ENCODE measurements at regions not wholly inside any gene's neighbourhood (a gene's known extent, or its start where the extent isn't known, plus 50 kb on each side); places are given as distances from the start of the nearest gene placed in this dataset.

DNA sequence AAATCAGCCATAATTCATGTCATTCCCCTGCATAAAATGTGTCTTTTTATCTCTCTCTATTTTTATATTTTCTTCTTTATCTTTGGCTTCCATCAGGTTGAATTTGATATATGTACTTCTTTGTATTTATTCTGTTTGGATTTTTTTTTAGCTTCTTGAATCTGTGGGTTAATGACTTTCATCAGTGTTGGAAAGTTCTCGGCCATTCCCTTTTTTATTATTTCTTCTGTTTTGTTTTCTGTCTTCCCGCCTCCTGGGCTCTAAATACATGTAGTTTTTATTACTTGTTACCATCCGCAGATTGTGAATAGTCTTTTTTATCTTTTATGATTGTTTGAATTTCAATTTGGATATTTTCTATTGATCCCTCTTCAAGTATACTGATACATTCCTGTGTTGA, 637.5 kb downstream of the NPHP4 start:
- CTCF ChIA-PET = no interaction called here
- Histone ChIP-seq H3K27ac (ENCODE audit: low read depth, low read length) (no peak overlapping the region), H3K36me3 (ENCODE audit: insufficient read depth, low read length) (no peaks in the 10 kb centered on the region), H3K4me1 (ENCODE audit: insufficient read depth, low read length) (no peaks in the 10 kb centered on the region), H3K4me3 (ENCODE audit: low read length) (no peak overlapping the region), H3K9me3 (ENCODE audit: low read length) (no peaks in the 10 kb centered on the region), H3K27me3 (ENCODE audit: insufficient read depth, low read length, poor library complexity, severe bottlenecking) (no peaks in the 10 kb centered on the region)
- POLR2A ChIA-PET = no interaction called here
- H3K4me1 Mint-ChIP-seq = peaks cover 5 to 8% (median 6%) of the 10 kb centered on the region in 3 donors
- H3K27ac Mint-ChIP-seq = peak overlapping the region in 1 of 8 donors; percentile 10
- no peak for DNase-seq
- H3K9me3 Mint-ChIP-seq = peaks cover 13 to 27% (median 26%) of the 10 kb centered on the region in 5 donors
- no peak overlapping the region for H3K4me3 Mint-ChIP-seq
- H3K27me3 Mint-ChIP-seq = peaks cover 6 to 24% of the 10 kb centered on the region in 2 donors
- peaks cover 2 to 22% (median 3%) of the 10 kb centered on the region in 3 donors for H3K36me3 Mint-ChIP-seq

DNA sequence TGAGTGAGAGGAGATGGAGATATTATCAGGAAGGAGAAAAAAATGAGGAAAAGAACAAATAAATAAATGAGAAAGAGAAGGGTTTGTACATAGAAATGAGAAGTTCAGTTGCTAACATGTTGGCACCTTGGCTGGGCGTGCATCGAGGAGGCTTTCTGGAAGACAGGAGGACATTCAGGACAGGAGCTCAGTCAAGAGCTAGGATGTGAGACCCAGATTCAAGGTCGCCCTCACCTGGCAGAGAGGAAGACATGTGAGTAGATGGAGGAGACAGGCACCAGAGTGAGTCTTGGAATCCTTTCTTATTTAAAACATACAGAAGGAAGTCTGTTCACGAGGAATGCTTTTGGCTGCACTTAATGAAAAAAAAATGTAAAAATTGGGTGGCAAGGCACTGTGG, 640.9 kb downstream of the NPHP4 start:
- no peaks in the 10 kb centered on the region for H3K9me3 ChIP-seq (ENCODE audit: low read length)
- H3K4me3 ChIP-seq (ENCODE audit: low read length) = no peak overlapping the region
- Mint-ChIP-seq H3K27ac (no peak overlapping the region), H3K4me3 (no peak overlapping the region), H3K36me3 (peaks cover 2 to 15% (median 3%) of the 10 kb centered on the region in 3 donors), H3K4me1 (peaks cover 15 to 19% (median 18%) of the 10 kb centered on the region in 3 donors), H3K27me3 (peaks cover 4 to 10% of the 10 kb centered on the region in 2 donors), H3K9me3 (peaks cover 4 to 11% (median 6%) of the 10 kb centered on the region in 5 donors)
- H3K27ac ChIP-seq (ENCODE audit: low read depth, low read length) = no peak overlapping the region
- ChIA-PET POLR2A (no interaction called here), CTCF (no interaction called here)
- no peak for DNase-seq
- H3K27me3 ChIP-seq (ENCODE audit: insufficient read depth, low read length, poor library complexity, severe bottlenecking) = no peaks in the 10 kb centered on the region
- H3K36me3 ChIP-seq (ENCODE audit: insufficient read depth, low read length) = no peaks in the 10 kb centered on the region
- no peaks in the 10 kb centered on the region for H3K4me1 ChIP-seq (ENCODE audit: insufficient read depth, low read length)

DNA sequence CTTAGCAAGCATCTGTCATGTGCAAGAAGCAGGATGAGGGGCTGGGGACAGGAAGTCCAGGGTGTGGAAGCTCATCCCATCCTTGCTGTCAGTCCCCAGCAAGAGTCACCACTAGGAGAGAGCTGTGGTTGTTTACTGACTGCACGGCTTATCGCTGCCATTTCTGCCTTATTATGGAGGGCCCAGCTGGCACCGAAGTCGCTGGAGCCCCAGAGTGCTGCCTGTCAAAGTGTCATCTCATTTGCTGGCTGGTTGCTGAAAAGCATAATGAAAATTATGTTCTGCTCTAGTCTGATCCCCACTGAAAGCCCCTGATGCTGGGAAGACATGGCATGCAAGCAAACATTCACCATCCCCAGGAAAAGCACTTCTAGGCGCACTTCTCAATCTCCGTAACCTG, 642.7 kb downstream of the NPHP4 start:
- DNase-seq = no peak
- POLR2A ChIA-PET = no interaction called here
- CTCF ChIA-PET = no interaction called here

DNA sequence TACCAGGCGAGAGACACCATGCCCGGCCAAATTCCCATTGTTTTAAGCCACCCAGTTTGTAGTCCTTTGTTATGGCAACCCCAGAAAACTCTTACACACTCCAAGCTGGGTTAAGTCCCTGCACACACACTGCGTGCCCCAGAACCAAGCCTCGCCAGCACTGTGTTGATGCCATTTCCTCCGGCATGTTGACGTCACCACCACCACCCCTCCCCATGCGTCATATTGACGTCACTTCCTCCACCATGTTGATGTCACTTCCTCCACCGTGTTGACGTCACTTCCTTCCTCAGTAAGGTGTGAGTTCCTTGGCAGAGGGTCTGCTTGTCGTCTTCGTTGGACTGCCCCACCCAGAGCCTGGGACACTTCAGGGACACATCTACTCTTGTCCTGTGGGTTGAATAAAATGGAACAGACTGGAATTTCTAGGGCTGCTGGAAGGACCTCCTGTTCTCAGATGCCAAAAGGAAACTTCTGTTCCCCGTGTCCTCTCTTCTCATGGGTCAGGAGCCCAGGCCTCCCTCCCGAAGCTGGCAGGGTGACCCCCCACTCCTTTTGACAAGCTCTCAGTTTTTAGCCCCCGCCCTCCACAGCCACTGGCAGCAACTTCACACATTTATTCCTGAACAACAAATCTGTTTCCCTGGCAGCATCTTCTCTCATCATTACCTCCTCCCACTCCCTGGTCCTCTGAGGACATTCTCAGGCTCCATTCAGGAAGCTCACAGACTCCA, 643.3 kb downstream of the NPHP4 start:
- no peaks in the 10 kb centered on the region for H3K4me1 ChIP-seq (ENCODE audit: insufficient read depth, low read length)
- Mint-ChIP-seq H3K27me3 (no peaks in the 10 kb centered on the region), H3K4me1 (peaks cover 15 to 19% (median 18%) of the 10 kb centered on the region in 3 donors), H3K4me3 (no peak overlapping the region), H3K36me3 (peaks cover 0 to 5% (median 0%) of the 10 kb centered on the region in 3 donors), H3K9me3 (peaks cover 0 to 1% (median 0%) of the 10 kb centered on the region in 5 donors), H3K27ac (peak overlapping the region in 4 of 8 donors; percentile 52 to 75 (median 65))
- no peaks in the 10 kb centered on the region for H3K9me3 ChIP-seq (ENCODE audit: low read length)
- H3K27me3 ChIP-seq (ENCODE audit: insufficient read depth, low read length, poor library complexity, severe bottlenecking) = no peaks in the 10 kb centered on the region
- H3K27ac ChIP-seq (ENCODE audit: low read depth, low read length) = no peak overlapping the region
- POLR2A ChIA-PET = no interaction called here
- H3K4me3 ChIP-seq (ENCODE audit: low read length) = no peak overlapping the region
- CTCF ChIA-PET = no interaction called here
- no peaks in the 10 kb centered on the region for H3K36me3 ChIP-seq (ENCODE audit: insufficient read depth, low read length)
- DNase-seq = peak in 2 of 5 donors; percentile 10 to 41

More for the DNA sequence above, 642.7 kb downstream of the NPHP4 start:
- H3K36me3 ChIP-seq (ENCODE audit: insufficient read depth, low read length) = no peaks in the 10 kb centered on the region
- H3K27me3 ChIP-seq (ENCODE audit: insufficient read depth, low read length, poor library complexity, severe bottlenecking) = no peaks in the 10 kb centered on the region
- Mint-ChIP-seq H3K27me3 (peaks cover 0 to 2% of the 10 kb centered on the region in 2 donors), H3K9me3 (peaks cover 0 to 1% (median 0%) of the 10 kb centered on the region in 5 donors), H3K36me3 (peaks cover 0 to 5% (median 0%) of the 10 kb centered on the region in 3 donors), H3K4me3 (peak overlapping the region in 1 of 7 donors; percentile 11), H3K27ac (peak overlapping the region in 5 of 8 donors; percentile 3 to 81 (median 9)), H3K4me1 (peaks cover 15 to 19% (median 18%) of the 10 kb centered on the region in 3 donors)
- H3K27ac ChIP-seq (ENCODE audit: low read depth, low read length) = no peak overlapping the region
- no peaks in the 10 kb centered on the region for H3K9me3 ChIP-seq (ENCODE audit: low read length)
- no peak overlapping the region for H3K4me3 ChIP-seq (ENCODE audit: low read length)
- H3K4me1 ChIP-seq (ENCODE audit: insufficient read depth, low read length) = no peaks in the 10 kb centered on the region

DNA sequence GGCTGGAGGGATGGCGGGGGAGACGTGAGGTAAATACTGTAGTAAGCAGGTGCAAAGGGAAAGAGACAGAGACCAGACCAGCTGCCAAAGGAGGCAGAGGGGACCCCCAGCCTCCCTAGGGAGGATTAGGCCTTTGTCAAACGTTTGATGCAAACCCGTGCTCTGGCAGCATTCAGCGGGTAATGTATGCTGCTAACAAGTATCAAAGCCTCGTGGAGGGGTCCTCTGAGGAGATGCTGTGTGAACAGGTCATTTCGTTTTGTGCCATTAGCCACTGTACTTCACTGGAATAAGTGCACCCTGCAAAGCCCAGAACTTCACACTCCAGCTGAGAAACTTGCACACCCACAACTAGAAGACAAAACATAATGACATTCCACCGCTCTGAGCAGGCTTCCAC, 644.5 kb downstream of the NPHP4 start:
- Histone ChIP-seq H3K27me3 (ENCODE audit: insufficient read depth, low read length, poor library complexity, severe bottlenecking) (no peaks in the 10 kb centered on the region), H3K4me3 (ENCODE audit: low read length) (no peak overlapping the region), H3K27ac (ENCODE audit: low read depth, low read length) (no peak overlapping the region), H3K9me3 (ENCODE audit: low read length) (no peaks in the 10 kb centered on the region), H3K36me3 (ENCODE audit: insufficient read depth, low read length) (no peaks in the 10 kb centered on the region), H3K4me1 (ENCODE audit: insufficient read depth, low read length) (no peaks in the 10 kb centered on the region)
- no peaks in the 10 kb centered on the region for H3K27me3 Mint-ChIP-seq
- CTCF ChIA-PET = no interaction called here
- H3K4me3 Mint-ChIP-seq = no peak overlapping the region
- POLR2A ChIA-PET = no interaction called here
- H3K4me1 Mint-ChIP-seq = peaks cover 15 to 19% (median 18%) of the 10 kb centered on the region in 3 donors
- no peak for DNase-seq
- peaks cover 0 to 1% (median 0%) of the 10 kb centered on the region in 5 donors for H3K9me3 Mint-ChIP-seq
- H3K36me3 Mint-ChIP-seq = no peaks in the 10 kb centered on the region
- peak overlapping the region in 1 of 8 donors; percentile 52 for H3K27ac Mint-ChIP-seq

DNA sequence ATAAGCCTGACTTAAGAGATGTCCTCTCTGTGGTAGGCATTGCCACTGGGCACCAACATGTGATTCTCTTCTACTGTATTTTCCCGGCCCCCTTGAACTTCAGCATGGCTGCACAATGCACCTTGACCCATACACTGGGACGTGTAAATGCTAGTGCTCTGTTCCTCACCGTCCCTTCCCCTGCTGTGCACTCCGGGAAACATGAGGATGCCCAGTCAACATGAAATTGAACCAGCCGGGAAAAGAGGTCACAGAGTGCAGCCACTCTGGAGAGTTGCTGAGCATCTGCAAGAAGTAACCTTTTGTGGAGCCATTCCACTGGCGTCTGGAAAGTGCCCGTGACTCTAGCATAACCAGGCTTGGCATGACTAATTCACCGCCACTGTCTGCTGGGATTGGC, 646.7 kb downstream of the NPHP4 start:
- Histone ChIP-seq H3K27me3 (ENCODE audit: insufficient read depth, low read length, poor library complexity, severe bottlenecking) (no peaks in the 10 kb centered on the region), H3K36me3 (ENCODE audit: insufficient read depth, low read length) (no peaks in the 10 kb centered on the region), H3K4me3 (ENCODE audit: low read length) (no peak overlapping the region), H3K4me1 (ENCODE audit: insufficient read depth, low read length) (no peaks in the 10 kb centered on the region), H3K27ac (ENCODE audit: low read depth, low read length) (no peak overlapping the region), H3K9me3 (ENCODE audit: low read length) (no peaks in the 10 kb centered on the region)
- no peak overlapping the region for H3K4me3 Mint-ChIP-seq
- peaks cover 19 to 26% (median 20%) of the 10 kb centered on the region in 3 donors for H3K4me1 Mint-ChIP-seq
- H3K9me3 Mint-ChIP-seq = peaks cover 0 to 1% (median 0%) of the 10 kb centered on the region in 5 donors
- POLR2A ChIA-PET = no interaction called here
- no peaks in the 10 kb centered on the region for H3K27me3 Mint-ChIP-seq
- H3K27ac Mint-ChIP-seq = peak overlapping the region in 1 of 8 donors; percentile 55
- peaks cover 0 to 4% (median 0%) of the 10 kb centered on the region in 3 donors for H3K36me3 Mint-ChIP-seq
- DNase-seq = no peak
- CTCF ChIA-PET = no interaction called here

DNA sequence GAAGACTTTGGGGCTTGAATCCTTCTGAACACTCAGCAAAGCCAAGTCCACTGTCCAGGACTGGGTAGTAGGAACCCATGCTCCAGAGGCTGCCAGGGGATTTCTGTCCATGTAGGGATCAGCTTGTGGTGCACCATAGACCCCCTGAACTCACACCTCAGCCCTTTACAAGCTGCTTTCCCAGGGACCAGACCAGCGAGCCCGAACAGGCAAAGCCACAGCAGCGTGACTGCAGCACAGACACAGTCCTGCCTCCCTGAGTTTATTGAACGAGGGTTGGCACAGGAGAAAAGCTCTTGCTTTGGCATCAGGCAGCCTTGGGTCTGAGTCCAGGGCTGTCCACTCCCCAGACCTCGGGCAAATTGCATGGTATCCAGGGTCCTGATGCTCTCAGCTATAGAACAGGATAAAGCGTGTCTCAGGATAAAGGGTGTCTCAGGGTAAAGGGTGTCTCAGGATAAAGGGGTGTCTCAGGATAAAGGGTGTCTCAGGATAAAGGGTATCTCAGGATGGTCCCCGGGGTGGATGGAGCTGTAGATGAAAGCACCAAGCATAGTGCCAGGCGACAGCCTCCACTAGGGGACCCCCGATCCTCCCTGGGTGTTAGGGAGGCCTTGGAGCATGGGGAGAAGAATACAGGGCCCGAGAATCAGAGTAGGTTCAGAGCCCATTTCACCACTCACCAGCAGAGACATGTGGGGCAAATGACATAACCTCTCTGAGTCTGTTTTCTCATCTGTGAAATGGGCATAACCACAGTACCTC, 648.8 kb downstream of the NPHP4 start:
- H3K9me3 Mint-ChIP-seq = no peaks in the 10 kb centered on the region

DNA sequence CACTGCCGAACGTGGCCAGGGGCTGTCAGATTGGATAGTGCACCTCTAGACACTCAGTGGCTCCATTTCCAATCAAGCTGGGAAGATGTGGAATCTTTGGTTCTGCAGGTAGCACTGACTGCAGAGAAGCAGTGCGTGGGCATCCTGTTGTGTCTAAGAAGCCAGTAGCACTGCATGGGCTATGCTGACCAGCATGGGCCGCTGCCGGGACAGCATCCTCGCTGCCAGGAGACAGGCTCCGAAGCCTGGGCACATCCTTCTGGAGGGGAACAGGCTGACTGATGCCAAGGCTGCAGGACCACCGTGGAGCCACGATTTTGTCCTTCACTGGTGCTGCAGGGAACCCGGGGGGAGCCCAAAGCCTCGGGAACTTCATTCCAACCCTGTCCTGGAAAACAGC, 649.4 kb downstream of the NPHP4 start:
- POLR2A ChIA-PET = no interaction called here
- Mint-ChIP-seq H3K27ac (no peak overlapping the region), H3K4me1 (peaks cover 7 to 20% (median 14%) of the 10 kb centered on the region in 3 donors), H3K27me3 (no peaks in the 10 kb centered on the region), H3K9me3 (no peaks in the 10 kb centered on the region), H3K4me3 (no peak overlapping the region), H3K36me3 (peaks cover 0 to 4% (median 0%) of the 10 kb centered on the region in 3 donors)
- DNase-seq = no peak
- H3K27me3 ChIP-seq (ENCODE audit: insufficient read depth, low read length, poor library complexity, severe bottlenecking) = no peaks in the 10 kb centered on the region
- no peaks in the 10 kb centered on the region for H3K36me3 ChIP-seq (ENCODE audit: insufficient read depth, low read length)
- no peak overlapping the region for H3K4me3 ChIP-seq (ENCODE audit: low read length)
- H3K4me1 ChIP-seq (ENCODE audit: insufficient read depth, low read length) = no peaks in the 10 kb centered on the region
- CTCF ChIA-PET = no interaction called here
- no peaks in the 10 kb centered on the region for H3K9me3 ChIP-seq (ENCODE audit: low read length)
- H3K27ac ChIP-seq (ENCODE audit: low read depth, low read length) = no peak overlapping the region

More for the DNA sequence above, 648.8 kb downstream of the NPHP4 start:
- Histone ChIP-seq H3K9me3 (ENCODE audit: low read length) (no peaks in the 10 kb centered on the region), H3K27ac (ENCODE audit: low read depth, low read length) (no peak overlapping the region), H3K4me3 (ENCODE audit: low read length) (no peak overlapping the region), H3K36me3 (ENCODE audit: insufficient read depth, low read length) (no peaks in the 10 kb centered on the region), H3K4me1 (ENCODE audit: insufficient read depth, low read length) (no peaks in the 10 kb centered on the region), H3K27me3 (ENCODE audit: insufficient read depth, low read length, poor library complexity, severe bottlenecking) (no peaks in the 10 kb centered on the region)
- H3K27ac Mint-ChIP-seq = peak overlapping the region in 1 of 8 donors; percentile 42
- no peaks in the 10 kb centered on the region for H3K27me3 Mint-ChIP-seq
- peaks cover 0 to 4% (median 0%) of the 10 kb centered on the region in 3 donors for H3K36me3 Mint-ChIP-seq
- H3K4me3 Mint-ChIP-seq = no peak overlapping the region
- POLR2A ChIA-PET = no interaction called here
- peaks cover 5 to 15% (median 8%) of the 10 kb centered on the region in 3 donors for H3K4me1 Mint-ChIP-seq
- DNase-seq = no peak
- CTCF ChIA-PET = no interaction called here
